SK-N-SH treated with all-trans-retinoic acid at 6 μM for 48 hours (cell line): ENCODE measurements at regions not wholly inside any gene's neighbourhood (a gene's known extent, or its start where the extent isn't known, plus 50 kb on each side); places are given as distances from the start of the nearest gene placed in this dataset.

ENCODE experiments used
- ATAC-seq: fragments of 200-7000 bp; cut with Tn5 transposase; 3 replicates; pipeline ENCODE4 v1.9.1; 2020; ENCODE audit warnings: mild to moderate bottlenecking, moderate library complexity
- BACH2 ChIP-seq: fragments of 250-450 bp; sonication (Bioruptor Pico); IDR thresholded peaks from 2 replicates; pipeline ENCODE4 v1.9.0; 2021; ENCODE audit warnings: mild to moderate bottlenecking, borderline replicate concordance
- CSDC2 ChIP-seq: fragments of 250-450 bp; sonication (Bioruptor Pico); IDR thresholded peaks from 2 replicates; pipeline ENCODE4 v1.5.0; 2020; ENCODE audit warnings: mild to moderate bottlenecking, moderate library complexity
- ISL1 ChIP-seq: fragments of 250-450 bp; sonication (Bioruptor Pico); IDR thresholded peaks from 2 replicates; pipeline ENCODE4 v2.1.2; 2022; ENCODE audit warnings: mild to moderate bottlenecking, moderate library complexity
- PPARA ChIP-seq: fragments of 250-450 bp; sonication (Bioruptor Pico); IDR thresholded peaks from 2 replicates; pipeline ENCODE4 v1.5.0; 2020; ENCODE audit warnings: mild to moderate bottlenecking, borderline replicate concordance
- RARB ChIP-seq: fragments of 250-450 bp; sonication (Bioruptor Pico); IDR thresholded peaks from 2 replicates; pipeline ENCODE4 v1.8.0; 2021; ENCODE audit warnings: mild to moderate bottlenecking, moderate library complexity
- SNAI2 ChIP-seq: fragments of 250-450 bp; sonication (Bioruptor Pico); IDR thresholded peaks from 2 replicates; pipeline ENCODE4 v1.5.0; 2020; ENCODE audit warnings: mild to moderate bottlenecking, moderate library complexity
- TCF4 ChIP-seq: fragments of 250-450 bp; sonication (Bioruptor Pico); IDR thresholded peaks from 2 replicates; pipeline ENCODE4 v1.8.0; 2021; ENCODE audit warnings: mild to moderate bottlenecking, moderate library complexity, borderline replicate concordance
- TOX ChIP-seq: fragments of 250-450 bp; sonication (Bioruptor Pico); IDR thresholded peaks from 2 replicates; pipeline ENCODE4 v1.8.0; 2021; ENCODE audit warnings: mild to moderate bottlenecking, moderate library complexity, borderline replicate concordance
- ZC3H10 ChIP-seq: fragments of 250-450 bp; sonication (Bioruptor Pico); IDR thresholded peaks from 2 replicates; pipeline ENCODE4 v1.5.1; 2021; ENCODE audit warnings: mild to moderate bottlenecking, moderate library complexity
- ZFP3 ChIP-seq: fragments of 250-450 bp; sonication (Bioruptor Pico); IDR thresholded peaks from 2 replicates; pipeline ENCODE4 v1.5.0; 2020; ENCODE audit warnings: mild to moderate bottlenecking, moderate library complexity
- ZFP30 ChIP-seq: fragments of 450-650 bp; formaldehyde crosslinking; IDR thresholded peaks from 2 replicates; pipeline ENCODE4 v1.5.0; 2022; ENCODE audit warnings: mild to moderate bottlenecking, moderate library complexity
- ZNF70 ChIP-seq: fragments of 450-650 bp; formaldehyde crosslinking; IDR thresholded peaks from 2 replicates; pipeline ENCODE4 v1.5.0; 2020; ENCODE audit warnings: mild to moderate bottlenecking, moderate library complexity
- TF ChIP-seq, protein P1 (sequence below): fragments of 250-450 bp; sonication (Bioruptor Pico); IDR thresholded peaks from 2 replicates; pipeline ENCODE4 v1.8.0; 2020; ENCODE audit warnings: mild to moderate bottlenecking, moderate library complexity, borderline replicate concordance
- TF ChIP-seq, protein P2 (sequence below): fragments of 250-450 bp; sonication (Bioruptor Pico); IDR thresholded peaks from 2 replicates; pipeline ENCODE4 v1.5.1; 2020; ENCODE audit warnings: low read depth, mild to moderate bottlenecking, moderate library complexity
- TF ChIP-seq, protein P3 (sequence below): fragments of 250-450 bp; sonication (Bioruptor Pico); IDR thresholded peaks from 2 replicates; pipeline ENCODE4 v1.5.1; 2021; ENCODE audit warnings: mild to moderate bottlenecking, moderate library complexity
- TF ChIP-seq, protein P4 (sequence below): fragments of 250-450 bp; sonication (Bioruptor Pico); IDR thresholded peaks from 2 replicates; pipeline ENCODE4 v1.8.0; 2021; ENCODE audit warnings: low read depth, mild to moderate bottlenecking, moderate library complexity, borderline replicate concordance
- TF ChIP-seq, protein P5 (sequence below): fragments of 250-450 bp; sonication (Bioruptor Pico); IDR thresholded peaks from 2 replicates; pipeline ENCODE4 v1.5.0; 2020; ENCODE audit warnings: mild to moderate bottlenecking, moderate library complexity

DNA sequence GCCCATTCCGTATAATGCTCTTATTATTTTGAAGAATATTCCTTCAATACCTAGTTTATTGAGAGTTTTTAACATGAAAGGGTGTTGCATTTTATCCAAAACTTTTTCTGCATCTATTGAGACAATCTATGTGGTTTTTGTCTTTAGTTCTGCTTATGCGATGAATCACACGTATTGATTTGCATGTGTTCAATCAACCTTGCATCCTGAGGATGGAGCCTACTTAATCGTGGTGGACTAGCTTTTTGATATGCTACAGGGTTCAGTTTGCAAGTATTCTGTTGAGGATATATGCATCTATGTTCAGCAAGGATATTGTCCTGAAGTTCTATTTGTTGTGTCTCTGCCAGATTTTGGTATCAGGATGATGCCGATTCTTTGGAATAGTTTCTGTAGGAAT is 1070.3 kb upstream of the CDH18 start (continued):
- TF ChIP-seq, protein P1, sequence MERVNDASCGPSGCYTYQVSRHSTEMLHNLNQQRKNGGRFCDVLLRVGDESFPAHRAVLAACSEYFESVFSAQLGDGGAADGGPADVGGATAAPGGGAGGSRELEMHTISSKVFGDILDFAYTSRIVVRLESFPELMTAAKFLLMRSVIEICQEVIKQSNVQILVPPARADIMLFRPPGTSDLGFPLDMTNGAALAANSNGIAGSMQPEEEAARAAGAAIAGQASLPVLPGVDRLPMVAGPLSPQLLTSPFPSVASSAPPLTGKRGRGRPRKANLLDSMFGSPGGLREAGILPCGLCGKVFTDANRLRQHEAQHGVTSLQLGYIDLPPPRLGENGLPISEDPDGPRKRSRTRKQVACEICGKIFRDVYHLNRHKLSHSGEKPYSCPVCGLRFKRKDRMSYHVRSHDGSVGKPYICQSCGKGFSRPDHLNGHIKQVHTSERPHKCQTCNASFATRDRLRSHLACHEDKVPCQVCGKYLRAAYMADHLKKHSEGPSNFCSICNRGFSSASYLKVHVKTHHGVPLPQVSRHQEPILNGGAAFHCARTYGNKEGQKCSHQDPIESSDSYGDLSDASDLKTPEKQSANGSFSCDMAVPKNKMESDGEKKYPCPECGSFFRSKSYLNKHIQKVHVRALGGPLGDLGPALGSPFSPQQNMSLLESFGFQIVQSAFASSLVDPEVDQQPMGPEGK, result no peak
- TF ChIP-seq, protein P2, sequence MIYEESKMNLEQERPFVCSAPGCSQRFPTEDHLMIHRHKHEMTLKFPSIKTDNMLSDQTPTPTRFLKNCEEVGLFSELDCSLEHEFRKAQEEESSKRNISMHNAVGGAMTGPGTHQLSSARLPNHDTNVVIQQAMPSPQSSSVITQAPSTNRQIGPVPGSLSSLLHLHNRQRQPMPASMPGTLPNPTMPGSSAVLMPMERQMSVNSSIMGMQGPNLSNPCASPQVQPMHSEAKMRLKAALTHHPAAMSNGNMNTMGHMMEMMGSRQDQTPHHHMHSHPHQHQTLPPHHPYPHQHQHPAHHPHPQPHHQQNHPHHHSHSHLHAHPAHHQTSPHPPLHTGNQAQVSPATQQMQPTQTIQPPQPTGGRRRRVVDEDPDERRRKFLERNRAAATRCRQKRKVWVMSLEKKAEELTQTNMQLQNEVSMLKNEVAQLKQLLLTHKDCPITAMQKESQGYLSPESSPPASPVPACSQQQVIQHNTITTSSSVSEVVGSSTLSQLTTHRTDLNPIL (CRISPR knock-in tag), result no peak
- TF ChIP-seq TOX (CRISPR knock-in tag), result no peak
- TF ChIP-seq, protein P3, sequence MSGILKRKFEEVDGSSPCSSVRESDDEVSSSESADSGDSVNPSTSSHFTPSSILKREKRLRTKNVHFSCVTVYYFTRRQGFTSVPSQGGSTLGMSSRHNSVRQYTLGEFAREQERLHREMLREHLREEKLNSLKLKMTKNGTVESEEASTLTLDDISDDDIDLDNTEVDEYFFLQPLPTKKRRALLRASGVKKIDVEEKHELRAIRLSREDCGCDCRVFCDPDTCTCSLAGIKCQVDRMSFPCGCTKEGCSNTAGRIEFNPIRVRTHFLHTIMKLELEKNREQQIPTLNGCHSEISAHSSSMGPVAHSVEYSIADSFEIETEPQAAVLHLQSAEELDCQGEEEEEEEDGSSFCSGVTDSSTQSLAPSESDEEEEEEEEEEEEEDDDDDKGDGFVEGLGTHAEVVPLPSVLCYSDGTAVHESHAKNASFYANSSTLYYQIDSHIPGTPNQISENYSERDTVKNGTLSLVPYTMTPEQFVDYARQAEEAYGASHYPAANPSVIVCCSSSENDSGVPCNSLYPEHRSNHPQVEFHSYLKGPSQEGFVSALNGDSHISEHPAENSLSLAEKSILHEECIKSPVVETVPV (CRISPR knock-in tag), result no peak

DNA sequence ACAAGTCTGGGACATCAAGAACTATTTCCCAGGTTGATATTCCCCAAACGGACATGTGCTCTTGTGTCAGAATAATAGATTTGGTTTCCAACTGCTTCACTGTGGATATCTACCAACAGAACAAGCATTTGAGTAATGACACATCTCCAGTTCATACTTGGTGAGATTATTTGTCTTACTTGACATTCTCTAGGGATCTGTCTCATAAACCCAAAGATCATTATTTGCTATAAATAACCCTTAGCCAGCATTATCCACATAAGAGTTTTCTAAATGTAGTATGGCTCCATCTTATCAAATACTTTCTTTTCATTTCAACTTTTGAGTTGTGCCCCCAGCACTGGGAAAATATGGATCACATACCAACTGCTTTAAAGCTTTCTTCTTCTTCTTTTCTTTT is 1063.9 kb upstream of the CDH18 start:
- TF ChIP-seq, protein P4, sequence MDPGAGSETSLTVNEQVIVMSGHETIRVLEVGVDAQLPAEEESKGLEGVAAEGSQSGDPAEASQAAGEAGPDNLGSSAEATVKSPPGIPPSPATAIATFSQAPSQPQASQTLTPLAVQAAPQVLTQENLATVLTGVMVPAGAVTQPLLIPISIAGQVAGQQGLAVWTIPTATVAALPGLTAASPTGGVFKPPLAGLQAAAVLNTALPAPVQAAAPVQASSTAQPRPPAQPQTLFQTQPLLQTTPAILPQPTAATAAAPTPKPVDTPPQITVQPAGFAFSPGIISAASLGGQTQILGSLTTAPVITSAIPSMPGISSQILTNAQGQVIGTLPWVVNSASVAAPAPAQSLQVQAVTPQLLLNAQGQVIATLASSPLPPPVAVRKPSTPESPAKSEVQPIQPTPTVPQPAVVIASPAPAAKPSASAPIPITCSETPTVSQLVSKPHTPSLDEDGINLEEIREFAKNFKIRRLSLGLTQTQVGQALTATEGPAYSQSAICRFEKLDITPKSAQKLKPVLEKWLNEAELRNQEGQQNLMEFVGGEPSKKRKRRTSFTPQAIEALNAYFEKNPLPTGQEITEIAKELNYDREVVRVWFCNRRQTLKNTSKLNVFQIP, result no peak
- no peak for TF ChIP-seq SNAI2 (CRISPR knock-in tag)
- TF ChIP-seq ZC3H10, result no peak
- TF ChIP-seq, protein P2 (CRISPR knock-in tag), result no peak
- no peak for TF ChIP-seq BACH2 (CRISPR knock-in tag)
- TF ChIP-seq ISL1 (CRISPR knock-in tag), result no peak
- no peak for TF ChIP-seq RARB (CRISPR knock-in tag)
- TF ChIP-seq ZFP3 (CRISPR knock-in tag), result no peak
- no peak for TF ChIP-seq CSDC2
- TF ChIP-seq TCF4 (CRISPR knock-in tag), result no peak
- no peak for TF ChIP-seq ZNF70
- no peak for TF ChIP-seq ZFP30 (CRISPR knock-in tag)
- TF ChIP-seq, protein P3 (CRISPR knock-in tag), result no peak
- no peak for TF ChIP-seq TOX (CRISPR knock-in tag)
- TF ChIP-seq, protein P5, sequence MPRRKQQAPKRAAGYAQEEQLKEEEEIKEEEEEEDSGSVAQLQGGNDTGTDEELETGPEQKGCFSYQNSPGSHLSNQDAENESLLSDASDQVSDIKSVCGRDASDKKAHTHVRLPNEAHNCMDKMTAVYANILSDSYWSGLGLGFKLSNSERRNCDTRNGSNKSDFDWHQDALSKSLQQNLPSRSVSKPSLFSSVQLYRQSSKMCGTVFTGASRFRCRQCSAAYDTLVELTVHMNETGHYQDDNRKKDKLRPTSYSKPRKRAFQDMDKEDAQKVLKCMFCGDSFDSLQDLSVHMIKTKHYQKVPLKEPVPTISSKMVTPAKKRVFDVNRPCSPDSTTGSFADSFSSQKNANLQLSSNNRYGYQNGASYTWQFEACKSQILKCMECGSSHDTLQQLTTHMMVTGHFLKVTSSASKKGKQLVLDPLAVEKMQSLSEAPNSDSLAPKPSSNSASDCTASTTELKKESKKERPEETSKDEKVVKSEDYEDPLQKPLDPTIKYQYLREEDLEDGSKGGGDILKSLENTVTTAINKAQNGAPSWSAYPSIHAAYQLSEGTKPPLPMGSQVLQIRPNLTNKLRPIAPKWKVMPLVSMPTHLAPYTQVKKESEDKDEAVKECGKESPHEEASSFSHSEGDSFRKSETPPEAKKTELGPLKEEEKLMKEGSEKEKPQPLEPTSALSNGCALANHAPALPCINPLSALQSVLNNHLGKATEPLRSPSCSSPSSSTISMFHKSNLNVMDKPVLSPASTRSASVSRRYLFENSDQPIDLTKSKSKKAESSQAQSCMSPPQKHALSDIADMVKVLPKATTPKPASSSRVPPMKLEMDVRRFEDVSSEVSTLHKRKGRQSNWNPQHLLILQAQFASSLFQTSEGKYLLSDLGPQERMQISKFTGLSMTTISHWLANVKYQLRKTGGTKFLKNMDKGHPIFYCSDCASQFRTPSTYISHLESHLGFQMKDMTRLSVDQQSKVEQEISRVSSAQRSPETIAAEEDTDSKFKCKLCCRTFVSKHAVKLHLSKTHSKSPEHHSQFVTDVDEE (CRISPR knock-in tag), result no peak
- TF ChIP-seq PPARA, result no peak
- TF ChIP-seq, protein P1, result no peak
- ATAC-seq, result no peak
